Aorta (tissue), 5 donors: ENCODE measurements at regions not wholly inside any gene's neighbourhood (a gene's known extent, or its start where the extent isn't known, plus 50 kb on each side); places are given as distances from the start of the nearest gene placed in this dataset.

Experiments used
- ATAC-seq: fragments of 200-7000 bp; cut with Tn5 transposase; one replicate; pipeline ENCODE4 v1.9.1; 2022; ENCODE audit warnings: moderate library complexity; ENCODE audit not compliant: low FRiP score
- DNase-seq, 2 donors: peaks; one replicate each; pipeline ENCODE4 v3.0.0-alpha.2; 2020
- H3K27ac ChIP-seq, 2 donors: one replicate each; pipeline ENCODE4 v1.5.1; 2013; ENCODE audit warnings: low read length in 2 of 2, mild to moderate bottlenecking in 2 of 2, moderate library complexity in 2 of 2, control low read depth in 1 of 2, inconsistent platforms in 1 of 2, low read depth in 1 of 2
- H3K27me3 ChIP-seq, 2 donors: one replicate each; pipeline ENCODE4 v1.6.1; 2013; ENCODE audit warnings: control low read depth in 1 of 2, low read length in 1 of 2, mild to moderate bottlenecking in 1 of 2, moderate library complexity in 1 of 2; ENCODE audit not compliant: insufficient read depth in 2 of 2, control insufficient read depth in 1 of 2
- H3K36me3 ChIP-seq, 2 donors: one replicate each; pipeline ENCODE4 v1.6.1; 2013; ENCODE audit warnings: control low read depth in 1 of 2, low read length in 1 of 2, mild to moderate bottlenecking in 1 of 2; ENCODE audit not compliant: insufficient read depth in 2 of 2, control insufficient read depth in 1 of 2
- H3K4me1 ChIP-seq, 2 donors: one replicate each; pipeline ENCODE4 v1.6.1; 2013; ENCODE audit warnings: low read length in 2 of 2, control low read depth in 1 of 2, mild to moderate bottlenecking in 1 of 2, moderate library complexity in 1 of 2; ENCODE audit not compliant: insufficient read depth in 2 of 2, control insufficient read depth in 1 of 2
- H3K4me3 ChIP-seq, 2 donors: one replicate each; pipeline ENCODE4 v1.5.1; 2013; ENCODE audit warnings: low read length in 2 of 2, control low read depth in 1 of 2, mild to moderate bottlenecking in 1 of 2
- H3K9me3 ChIP-seq: one replicate; pipeline ENCODE4 v1.6.1; 2013; ENCODE audit warnings: mild to moderate bottlenecking, low read length; ENCODE audit not compliant: control insufficient read depth
- WGBS, 2 donors: extraction: QIAGEN DNeasy Blood & Tissue Kit; methylation state at CpG; one replicate each; pipeline ENCODE4 v1.1.7; 2013; 5-methylcytosine and 5-hydroxymethylcytosine counted together
- intact Hi-C, 2 donors: fragments of 100-400 bp; cut with DNase I; formaldehyde crosslinking; loops; one replicate each; pipeline versions ENCODE4 v1.14.2 to v1.15.0; 2022
- donor health status: healthy with polysubstance abuse.
- donor health status: Bipolar disorder and iron deficiency.
- donor health status: DM: no; HTN: no; CAD: no.
- donor health status: DM: no; HTN: no; CAD: no.
- donor health status: DM: yes; HTN: yes; CAD: no.

- no peaks in the 10 kb centered on the region for H3K4me1 ChIP-seq
- no peak overlapping the region for H3K4me3 ChIP-seq
- no peaks in the 10 kb centered on the region for H3K9me3 ChIP-seq
- no peak overlapping the region for H3K27ac ChIP-seq
- intact Hi-C loops, result no loop called here
- no peaks in the 10 kb centered on the region for H3K36me3 ChIP-seq
- DNase-seq (peak; percentile 31 to 57), ATAC-seq (no peak)
- WGBS, 2 donors, result 85 to 86% methylated on average over 14 of the region's 14 CpGs
- H3K27me3 ChIP-seq, result no peaks in the 10 kb centered on the region
These were observed 249.4 kb downstream of the NPHP4 start for GRCh38 chr1:5742801-5743200.

GRCh38 chr1:5742032-5742431 is 250.2 kb downstream of the NPHP4 start:
- no peaks in the 10 kb centered on the region for H3K4me1 ChIP-seq
- H3K9me3 ChIP-seq, result no peaks in the 10 kb centered on the region
- no peak for ATAC-seq
- H3K27ac ChIP-seq, result no peak overlapping the region
- H3K36me3 ChIP-seq, result no peaks in the 10 kb centered on the region
- peak; percentile 27 to 46 for DNase-seq
- intact Hi-C loops, result no loop called here
- no peak overlapping the region for H3K4me3 ChIP-seq
- H3K27me3 ChIP-seq, result no peaks in the 10 kb centered on the region
- WGBS, 2 donors, result 76% methylated on average over 9 of the region's 9 CpGs

- ATAC-seq, result no peak
- H3K4me3 ChIP-seq, result no peak overlapping the region
- 72 to 78% methylated on average over 21 of the region's 21 CpGs for WGBS, 2 donors
- H3K27me3 ChIP-seq, result no peaks in the 10 kb centered on the region
- DNase-seq, result peak; percentile 11 to 53
- H3K4me1 ChIP-seq, result no peaks in the 10 kb centered on the region
- H3K9me3 ChIP-seq, result no peaks in the 10 kb centered on the region
- H3K36me3 ChIP-seq, result no peaks in the 10 kb centered on the region
- H3K27ac ChIP-seq, result no peak overlapping the region
- intact Hi-C loops, result no loop called here
These were observed 251.1 kb downstream of the NPHP4 start for GRCh38 chr1:5740865-5741860.

GRCh38 chr1:5740450-5740849 is 251.8 kb downstream of the NPHP4 start:
- no peaks in the 10 kb centered on the region for H3K36me3 ChIP-seq
- WGBS, 2 donors, result 84 to 88% methylated on average over 7 of the region's 7 CpGs
- DNase-seq (peak in 1 of 2 donors; percentile 2), ATAC-seq (no peak)
- no peak overlapping the region for H3K27ac ChIP-seq
- H3K9me3 ChIP-seq, result no peaks in the 10 kb centered on the region
- H3K4me1 ChIP-seq, result no peaks in the 10 kb centered on the region
- no peak overlapping the region for H3K4me3 ChIP-seq
- H3K27me3 ChIP-seq, result no peaks in the 10 kb centered on the region
- intact Hi-C loops, result no loop called here

- Histone ChIP-seq H3K9me3 (no peaks in the 10 kb centered on the region), H3K4me3 (no peak overlapping the region), H3K27me3 (no peaks in the 10 kb centered on the region), H3K4me1 (no peaks in the 10 kb centered on the region), H3K27ac (no peak overlapping the region), H3K36me3 (no peaks in the 10 kb centered on the region)
- ATAC-seq (no peak), DNase-seq (peak in 1 of 2 donors; percentile 54)
- WGBS, 2 donors, result 70 to 74% methylated on average over 6 of the region's 6 CpGs
- intact Hi-C loops, result no loop called here
These were observed 252.6 kb downstream of the NPHP4 start for GRCh38 chr1:5739561-5740078.

- Histone ChIP-seq H3K27me3 (no peaks in the 10 kb centered on the region), H3K4me3 (no peak overlapping the region), H3K4me1 (no peaks in the 10 kb centered on the region), H3K9me3 (no peaks in the 10 kb centered on the region), H3K36me3 (no peaks in the 10 kb centered on the region), H3K27ac (no peak overlapping the region)
- DNase-seq, result peak in 1 of 2 donors; percentile 42
- 84% methylated on average over 8 of the region's 8 CpGs for WGBS, 2 donors
- no peak for ATAC-seq
- intact Hi-C loops, result no loop called here
These were observed 253.2 kb downstream of the NPHP4 start for GRCh38 chr1:5738911-5739462.

- DNase-seq, result no peak
- no peaks in the 10 kb centered on the region for H3K9me3 ChIP-seq
- no peaks in the 10 kb centered on the region for H3K27me3 ChIP-seq
- H3K36me3 ChIP-seq, result no peaks in the 10 kb centered on the region
- intact Hi-C loops, result no loop called here
- 67 to 79% methylated on average over 4 of the region's 4 CpGs for WGBS, 2 donors
- H3K4me3 ChIP-seq, result no peak overlapping the region
- no peak overlapping the region for H3K27ac ChIP-seq
- H3K4me1 ChIP-seq, result no peaks in the 10 kb centered on the region
- no peak for ATAC-seq
These were observed 255.1 kb downstream of the NPHP4 start for GRCh38 chr1:5737081-5737480.

GRCh38 chr1:5734996-5735395 is 257.2 kb downstream of the NPHP4 start:
- intact Hi-C loops, result no loop called here
- no peak for ATAC-seq
- Histone ChIP-seq H3K27me3 (no peaks in the 10 kb centered on the region), H3K9me3 (no peaks in the 10 kb centered on the region), H3K36me3 (no peaks in the 10 kb centered on the region), H3K4me3 (no peak overlapping the region), H3K27ac (no peak overlapping the region), H3K4me1 (no peaks in the 10 kb centered on the region)
- peak in 1 of 2 donors; percentile 56 for DNase-seq
- WGBS, 2 donors, result 73 to 77% methylated on average over 8 of the region's 8 CpGs
